Gastrocnemius medialis (tissue), 4 donors: ENCODE measurements at regions not wholly inside any gene's neighbourhood (a gene's known extent, or its start where the extent isn't known, plus 50 kb on each side); places are given as distances from the start of the nearest gene placed in this dataset.

Source experiments
- ATAC-seq, 2 donors: fragments of 150-250 bp; one replicate each; pipeline ENCODE4 v1.9.1; 2016
- DNase-seq, 2 donors: peaks; one replicate each; pipeline ENCODE4 v3.0.0-alpha.2; 2019
- H3K27ac ChIP-seq, 4 donors: fragments of 200-600 bp; sonication (generic); 1 replicate in 1 of 4; 2 replicates in 3 of 4; pipeline ENCODE4 v1.5.1; 2016 to 2018; ENCODE audit warnings: mild to moderate bottlenecking in 2 of 4, moderate library complexity in 1 of 4
- H3K27me3 ChIP-seq, 3 donors: fragments of 200-600 bp; sonication (generic) in 2 of 3; 1 replicate in 1 of 3; 2 replicates in 2 of 3; pipeline versions ENCODE4 v1.5.1 to v1.6.0; 2016 to 2019; ENCODE audit warnings: mild to moderate bottlenecking in 1 of 3, moderate library complexity in 1 of 3
- H3K36me3 ChIP-seq, 2 donors: fragments of 200-600 bp; sonication (generic) in 1 of 2; one replicate each; pipeline ENCODE4 v1.5.1; 2017 to 2018
- H3K4me1 ChIP-seq, 2 donors: fragments of 200-600 bp; sonication (generic) in 1 of 2; one replicate each; pipeline ENCODE4 v1.5.1; 2016 to 2017; ENCODE audit warnings: mild to moderate bottlenecking in 2 of 2
- H3K4me3 ChIP-seq, 4 donors: fragments of 200-600 bp; sonication (generic) in 3 of 4; 1 replicate in 1 of 4; 2 replicates in 3 of 4; pipeline ENCODE4 v1.5.1; 2016 to 2019; ENCODE audit warnings: mild to moderate bottlenecking in 2 of 4
- H3K9me3 ChIP-seq, 3 donors: fragments of 200-600 bp; sonication (generic) in 2 of 3; 1 replicate in 1 of 3; 2 replicates in 2 of 3; pipeline ENCODE4 v1.5.1; 2016 to 2019
- POLR2A ChIP-seq, 2 donors: fragments of 450-650 bp; IDR thresholded peaks; one replicate each; pipeline ENCODE4 v1.6.1; 2017; ENCODE audit warnings: antibody characterized with exemption in 2 of 2, mild to moderate bottlenecking in 2 of 2, moderate library complexity in 2 of 2
- in situ Hi-C, 4 donors: fragments of 200-750 bp; cut with MboI; loops; one replicate each; pipeline versions ENCODE4 v1.15.0 to v1.8.0; 2017; ENCODE audit warnings: low sequenced_read_pairs in 4 of 4
- intact Hi-C: fragments of 100-400 bp; cut with DNase I; formaldehyde crosslinking; loops from one replicate; pipeline ENCODE4 v1.15.1; 2023; ENCODE audit warnings: low total_unique reads
- TF ChIP-seq, protein P1 (sequence below), 5 experiments: fragments of 450-650 bp in 3 of 5; fragments of 200-600 bp in 2 of 5; sonication (generic) in 2 of 5; IDR thresholded peaks in 4 of 5; conservative IDR thresholded peaks in 1 of 5; 1 replicate in 4 of 5; 2 replicates in 1 of 5; pipeline ENCODE4 v1.5.1; 2016 to 2019; ENCODE audit warnings: antibody characterized with exemption in 5 of 5, mild to moderate bottlenecking in 3 of 5, moderate library complexity in 3 of 5

DNA sequence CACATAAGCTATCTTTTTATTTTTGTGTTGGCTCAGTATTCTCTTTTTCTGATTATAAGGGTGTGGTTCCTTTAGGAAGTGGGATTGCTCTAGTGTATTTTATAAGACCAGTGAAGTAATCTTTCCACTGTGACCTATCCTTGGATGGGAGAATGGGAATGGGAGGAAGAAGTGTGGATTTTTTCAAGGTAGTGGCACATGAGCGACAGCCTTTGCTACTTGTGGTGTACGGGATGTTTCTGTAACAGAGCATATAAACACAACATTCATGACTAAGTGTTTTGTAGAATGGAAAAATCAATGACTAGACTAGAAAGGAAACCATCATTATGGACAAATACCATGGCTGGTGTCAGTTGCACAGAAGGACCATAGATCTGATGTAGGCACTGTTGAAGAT, 209.6 kb downstream of the GIPC2 start:
- no peaks in the 10 kb centered on the region for H3K4me1 ChIP-seq
- no peaks in the 10 kb centered on the region for H3K9me3 ChIP-seq
- no peak overlapping the region for H3K4me3 ChIP-seq
- peak overlapping the region in 2 of 4 donors; percentile 12 to 29 for H3K27ac ChIP-seq
- no peaks in the 10 kb centered on the region for H3K27me3 ChIP-seq
- intact Hi-C loops, result loop anchor here (1.0 kb wide), 1 partner anchor 26 kb away; no protein-coding TSS in a partner anchor
- DNase-seq (no peak), ATAC-seq (peak; percentile 51 to 72)
- TF ChIP-seq, protein P1, sequence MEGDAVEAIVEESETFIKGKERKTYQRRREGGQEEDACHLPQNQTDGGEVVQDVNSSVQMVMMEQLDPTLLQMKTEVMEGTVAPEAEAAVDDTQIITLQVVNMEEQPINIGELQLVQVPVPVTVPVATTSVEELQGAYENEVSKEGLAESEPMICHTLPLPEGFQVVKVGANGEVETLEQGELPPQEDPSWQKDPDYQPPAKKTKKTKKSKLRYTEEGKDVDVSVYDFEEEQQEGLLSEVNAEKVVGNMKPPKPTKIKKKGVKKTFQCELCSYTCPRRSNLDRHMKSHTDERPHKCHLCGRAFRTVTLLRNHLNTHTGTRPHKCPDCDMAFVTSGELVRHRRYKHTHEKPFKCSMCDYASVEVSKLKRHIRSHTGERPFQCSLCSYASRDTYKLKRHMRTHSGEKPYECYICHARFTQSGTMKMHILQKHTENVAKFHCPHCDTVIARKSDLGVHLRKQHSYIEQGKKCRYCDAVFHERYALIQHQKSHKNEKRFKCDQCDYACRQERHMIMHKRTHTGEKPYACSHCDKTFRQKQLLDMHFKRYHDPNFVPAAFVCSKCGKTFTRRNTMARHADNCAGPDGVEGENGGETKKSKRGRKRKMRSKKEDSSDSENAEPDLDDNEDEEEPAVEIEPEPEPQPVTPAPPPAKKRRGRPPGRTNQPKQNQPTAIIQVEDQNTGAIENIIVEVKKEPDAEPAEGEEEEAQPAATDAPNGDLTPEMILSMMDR (IDR thresholded peaks at IDR 0.05 in 4 of 5, conservative IDR thresholded peaks at IDR 0.05 in 1 of 5), result no peak
- TF ChIP-seq POLR2A (IDR thresholded peaks at IDR 0.05), result no peak
- in situ Hi-C loops, result no loop called here
- H3K36me3 ChIP-seq, result no peaks in the 10 kb centered on the region

DNA sequence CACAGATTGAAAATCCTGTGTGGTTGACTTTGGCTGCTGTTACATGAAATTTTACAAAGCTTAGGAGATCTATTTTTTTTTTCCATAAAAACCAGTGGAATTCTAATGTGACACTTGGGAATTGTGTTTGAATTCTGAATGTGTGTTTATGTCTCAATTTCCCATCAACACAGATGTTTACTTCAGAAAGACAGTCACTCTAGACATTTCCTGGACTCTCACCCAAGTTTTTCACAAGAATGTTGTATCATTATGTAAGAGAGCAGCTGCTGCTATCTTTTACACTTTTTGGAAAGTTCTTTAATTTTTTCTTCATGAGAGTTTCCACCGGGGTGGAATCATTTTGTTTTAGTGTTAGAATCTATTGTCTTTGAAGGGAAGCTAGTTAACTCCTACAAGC, 210.1 kb downstream of the GIPC2 start:
- Histone ChIP-seq H3K27me3 (no peaks in the 10 kb centered on the region), H3K27ac (peak overlapping the region in 2 of 4 donors; percentile 12 to 29), H3K36me3 (no peaks in the 10 kb centered on the region), H3K9me3 (no peaks in the 10 kb centered on the region), H3K4me1 (no peaks in the 10 kb centered on the region), H3K4me3 (no peak overlapping the region)
- DNase-seq (no peak), ATAC-seq (peak; percentile 66 to 77)
- in situ Hi-C loops (no loop called here), intact Hi-C loops (loop anchor here (1.0 kb wide), 1 partner anchor 27 kb away; no protein-coding TSS in a partner anchor)
- no peak for TF ChIP-seq POLR2A (IDR thresholded peaks at IDR 0.05)
- TF ChIP-seq, protein P1 (IDR thresholded peaks at IDR 0.05 in 4 of 5, conservative IDR thresholded peaks at IDR 0.05 in 1 of 5), result no peak

DNA sequence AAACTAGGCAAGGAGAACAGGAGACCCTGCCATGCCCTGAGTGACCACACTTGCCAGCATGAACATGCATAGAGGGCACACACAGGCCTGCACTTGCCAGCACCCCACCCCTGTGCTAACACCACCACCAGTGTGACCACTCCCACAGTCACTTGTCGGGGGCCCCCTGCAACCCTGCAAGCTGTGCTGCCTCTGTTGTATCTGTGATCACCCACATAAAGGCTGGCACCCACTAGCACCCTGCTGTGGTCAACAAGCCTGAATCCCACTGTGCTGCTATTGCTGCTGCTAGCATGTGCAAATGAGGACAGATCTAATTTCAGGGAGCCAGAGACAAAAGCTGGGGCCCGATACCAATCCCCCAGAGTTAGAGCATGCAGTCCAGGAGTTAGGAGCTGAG, 217.7 kb downstream of the GIPC2 start:
- H3K27ac ChIP-seq, result no peak overlapping the region
- no peaks in the 10 kb centered on the region for H3K27me3 ChIP-seq
- in situ Hi-C loops (no loop called here), intact Hi-C loops (no loop called here)
- H3K36me3 ChIP-seq, result no peaks in the 10 kb centered on the region
- H3K4me1 ChIP-seq, result no peaks in the 10 kb centered on the region
- TF ChIP-seq, protein P1 (IDR thresholded peaks at IDR 0.05 in 4 of 5, conservative IDR thresholded peaks at IDR 0.05 in 1 of 5), result no peak
- no peak overlapping the region for H3K4me3 ChIP-seq
- DNase-seq (no peak), ATAC-seq (no peak)
- H3K9me3 ChIP-seq, result no peaks in the 10 kb centered on the region

DNA sequence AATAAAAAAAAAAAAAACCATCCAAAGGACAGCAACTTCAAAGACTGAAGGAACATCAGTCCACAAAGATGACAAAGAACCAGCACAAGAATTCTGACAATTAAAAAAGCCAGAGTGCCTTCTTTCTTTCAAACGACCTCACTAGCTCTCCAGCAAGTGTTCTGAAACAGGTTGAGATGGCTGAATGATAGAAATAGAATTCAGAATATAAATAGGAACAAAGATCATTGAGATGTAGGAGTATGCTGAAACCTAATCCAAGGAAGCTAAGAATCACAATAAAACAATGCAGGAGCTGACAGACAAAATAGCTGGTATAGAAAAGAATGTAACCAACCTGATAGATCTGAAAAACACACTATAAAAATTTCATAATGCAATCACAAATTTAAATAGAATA, 218.2 kb downstream of the GIPC2 start:
- Histone ChIP-seq H3K4me1 (no peaks in the 10 kb centered on the region), H3K27me3 (no peaks in the 10 kb centered on the region), H3K9me3 (no peaks in the 10 kb centered on the region), H3K4me3 (no peak overlapping the region), H3K36me3 (no peaks in the 10 kb centered on the region), H3K27ac (no peak overlapping the region)
- TF ChIP-seq POLR2A (IDR thresholded peaks at IDR 0.05), result no peak
- TF ChIP-seq, protein P1 (IDR thresholded peaks at IDR 0.05 in 4 of 5, conservative IDR thresholded peaks at IDR 0.05 in 1 of 5), result no peak
- in situ Hi-C loops, result no loop called here
- ATAC-seq (no peak), DNase-seq (no peak)
- intact Hi-C loops, result no loop called here

DNA sequence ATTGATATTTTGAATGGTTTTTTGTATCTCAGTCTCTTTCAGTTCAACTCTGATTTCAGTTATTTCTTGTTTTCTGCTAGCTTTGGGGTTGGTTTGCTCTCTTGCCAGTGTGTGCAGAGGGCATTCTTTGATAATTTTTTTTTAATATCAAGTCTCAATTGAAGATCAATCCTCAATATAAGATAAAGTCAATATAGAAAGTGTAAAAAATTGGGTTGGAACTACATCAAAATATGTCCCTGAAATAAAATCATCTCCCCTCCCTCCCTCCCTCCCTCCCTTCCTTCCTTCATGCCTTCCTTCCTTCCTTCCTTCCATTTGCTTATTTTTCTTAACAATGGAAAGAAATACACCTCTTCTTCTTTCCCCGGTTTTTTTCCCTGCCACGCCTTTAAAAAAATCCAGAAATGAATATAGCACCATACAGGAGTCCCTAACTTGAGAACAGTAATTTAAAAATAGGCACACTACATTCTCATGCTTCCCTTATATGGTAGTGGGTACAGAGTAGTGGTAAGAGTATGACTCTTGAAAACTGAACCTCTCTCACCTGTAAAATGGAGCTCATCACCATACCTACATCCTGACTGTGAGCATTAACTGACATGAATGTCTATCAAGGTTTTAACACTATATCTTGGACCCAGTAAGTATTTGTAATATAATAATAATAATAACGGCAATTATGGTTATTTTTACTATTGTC, 221.9 kb downstream of the GIPC2 start:
- Histone ChIP-seq H3K4me1 (no peaks in the 10 kb centered on the region), H3K27ac (no peak overlapping the region), H3K4me3 (no peak overlapping the region), H3K27me3 (no peaks in the 10 kb centered on the region), H3K36me3 (no peaks in the 10 kb centered on the region), H3K9me3 (no peaks in the 10 kb centered on the region)
- no peak for TF ChIP-seq POLR2A (IDR thresholded peaks at IDR 0.05)
- ATAC-seq (no peak), DNase-seq (no peak)
- in situ Hi-C loops (no loop called here), intact Hi-C loops (no loop called here)
